ENCODE measurements at regions not wholly inside any gene's neighbourhood (a gene's known extent, or its start where the extent isn't known, plus 50 kb on each side); places are given as distances from the start of the nearest gene placed in this dataset.

DNA sequence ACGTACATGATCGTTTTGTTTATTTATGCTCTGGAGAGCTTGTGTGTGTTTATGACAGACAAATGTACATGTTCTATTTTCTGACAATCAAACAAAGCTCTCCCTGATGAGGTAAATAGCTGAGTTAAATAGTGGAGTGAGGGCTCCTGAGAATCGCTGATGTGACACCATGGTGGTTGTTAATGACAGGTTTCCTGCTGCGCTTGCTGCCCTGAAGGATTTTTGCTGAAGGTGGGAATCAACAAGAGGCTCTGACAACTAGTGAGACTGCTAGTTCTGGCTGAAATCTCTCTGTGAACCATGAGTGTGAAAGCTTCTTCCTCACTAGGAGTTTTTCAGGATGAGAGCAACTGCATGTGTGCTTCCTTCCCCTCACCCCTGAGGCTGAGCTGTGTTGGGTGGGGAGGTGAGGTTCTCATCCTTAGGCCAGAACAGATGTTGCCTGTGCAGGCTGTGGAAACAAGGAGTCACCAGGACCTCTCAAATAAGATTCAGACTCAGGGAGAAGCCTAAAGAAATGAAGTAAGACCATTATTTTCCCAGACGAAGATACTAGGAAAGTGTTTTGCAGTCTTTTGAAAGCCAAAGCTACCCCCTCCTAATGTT is 173.4 kb upstream of the JADE1 start:
- no peak for TF ChIP-seq SIN3A (IDR thresholded peaks at IDR 0.05; ENCODE audit: borderline replicate concordance, insufficient read depth, low read depth, low read length)
- no peak for TF ChIP-seq TCF7L2 (IDR thresholded peaks at IDR 0.05; ENCODE audit: low read depth, low read length)
- TF ChIP-seq, protein P1, sequence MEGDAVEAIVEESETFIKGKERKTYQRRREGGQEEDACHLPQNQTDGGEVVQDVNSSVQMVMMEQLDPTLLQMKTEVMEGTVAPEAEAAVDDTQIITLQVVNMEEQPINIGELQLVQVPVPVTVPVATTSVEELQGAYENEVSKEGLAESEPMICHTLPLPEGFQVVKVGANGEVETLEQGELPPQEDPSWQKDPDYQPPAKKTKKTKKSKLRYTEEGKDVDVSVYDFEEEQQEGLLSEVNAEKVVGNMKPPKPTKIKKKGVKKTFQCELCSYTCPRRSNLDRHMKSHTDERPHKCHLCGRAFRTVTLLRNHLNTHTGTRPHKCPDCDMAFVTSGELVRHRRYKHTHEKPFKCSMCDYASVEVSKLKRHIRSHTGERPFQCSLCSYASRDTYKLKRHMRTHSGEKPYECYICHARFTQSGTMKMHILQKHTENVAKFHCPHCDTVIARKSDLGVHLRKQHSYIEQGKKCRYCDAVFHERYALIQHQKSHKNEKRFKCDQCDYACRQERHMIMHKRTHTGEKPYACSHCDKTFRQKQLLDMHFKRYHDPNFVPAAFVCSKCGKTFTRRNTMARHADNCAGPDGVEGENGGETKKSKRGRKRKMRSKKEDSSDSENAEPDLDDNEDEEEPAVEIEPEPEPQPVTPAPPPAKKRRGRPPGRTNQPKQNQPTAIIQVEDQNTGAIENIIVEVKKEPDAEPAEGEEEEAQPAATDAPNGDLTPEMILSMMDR (IDR thresholded peaks at IDR 0.05): no peak
- TF ChIP-seq, protein P2, sequence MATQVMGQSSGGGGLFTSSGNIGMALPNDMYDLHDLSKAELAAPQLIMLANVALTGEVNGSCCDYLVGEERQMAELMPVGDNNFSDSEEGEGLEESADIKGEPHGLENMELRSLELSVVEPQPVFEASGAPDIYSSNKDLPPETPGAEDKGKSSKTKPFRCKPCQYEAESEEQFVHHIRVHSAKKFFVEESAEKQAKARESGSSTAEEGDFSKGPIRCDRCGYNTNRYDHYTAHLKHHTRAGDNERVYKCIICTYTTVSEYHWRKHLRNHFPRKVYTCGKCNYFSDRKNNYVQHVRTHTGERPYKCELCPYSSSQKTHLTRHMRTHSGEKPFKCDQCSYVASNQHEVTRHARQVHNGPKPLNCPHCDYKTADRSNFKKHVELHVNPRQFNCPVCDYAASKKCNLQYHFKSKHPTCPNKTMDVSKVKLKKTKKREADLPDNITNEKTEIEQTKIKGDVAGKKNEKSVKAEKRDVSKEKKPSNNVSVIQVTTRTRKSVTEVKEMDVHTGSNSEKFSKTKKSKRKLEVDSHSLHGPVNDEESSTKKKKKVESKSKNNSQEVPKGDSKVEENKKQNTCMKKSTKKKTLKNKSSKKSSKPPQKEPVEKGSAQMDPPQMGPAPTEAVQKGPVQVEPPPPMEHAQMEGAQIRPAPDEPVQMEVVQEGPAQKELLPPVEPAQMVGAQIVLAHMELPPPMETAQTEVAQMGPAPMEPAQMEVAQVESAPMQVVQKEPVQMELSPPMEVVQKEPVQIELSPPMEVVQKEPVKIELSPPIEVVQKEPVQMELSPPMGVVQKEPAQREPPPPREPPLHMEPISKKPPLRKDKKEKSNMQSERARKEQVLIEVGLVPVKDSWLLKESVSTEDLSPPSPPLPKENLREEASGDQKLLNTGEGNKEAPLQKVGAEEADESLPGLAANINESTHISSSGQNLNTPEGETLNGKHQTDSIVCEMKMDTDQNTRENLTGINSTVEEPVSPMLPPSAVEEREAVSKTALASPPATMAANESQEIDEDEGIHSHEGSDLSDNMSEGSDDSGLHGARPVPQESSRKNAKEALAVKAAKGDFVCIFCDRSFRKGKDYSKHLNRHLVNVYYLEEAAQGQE (IDR thresholded peaks at IDR 0.05; ENCODE audit: insufficient read depth in 1 of 2, low read depth in 2 of 2, low read length in 1 of 2): no peak
- no peak for TF ChIP-seq POLR2AphosphoS5 (IDR thresholded peaks at IDR 0.05; ENCODE audit: low read depth, low read length)
- BruUV-seq (replicated peaks): no TSS peak
- H3K27me3 ChIP-seq (ENCODE audit: control insufficient read depth, insufficient read depth, low read length): no peaks in the 10 kb centered on the region
- H3K4me3 ChIP-seq (ENCODE audit: low read depth in 2 of 2, low read length in 2 of 2): no peak overlapping the region
- in situ Hi-C loops (cut with HindIII; ENCODE audit: low pct_unique_long_range_greater_than_20kb, low sequenced_read_pairs) (no loop called here), intact Hi-C loops (cut with micrococcal nuclease; ENCODE audit: unreplicated experiment) (no loop called here)
- DNase-seq (ENCODE audit: low read depth, low spot score): no peak
- no peak overlapping the region for H3K27ac ChIP-seq (ENCODE audit: low read length)
- ChIA-PET CTCF (no interaction called here), POLR2A (no interaction called here)
- no peaks in the 10 kb centered on the region for H3K36me3 ChIP-seq (ENCODE audit: control insufficient read depth, insufficient read depth, low read length)
- H3K9me3 ChIP-seq (ENCODE audit: control insufficient read depth, insufficient read depth, low read depth, low read length): no peaks in the 10 kb centered on the region
- no peak for ATAC-seq
- no peaks in the 10 kb centered on the region for H3K4me1 ChIP-seq (ENCODE audit: control insufficient read depth, insufficient read depth, low read length)

DNA sequence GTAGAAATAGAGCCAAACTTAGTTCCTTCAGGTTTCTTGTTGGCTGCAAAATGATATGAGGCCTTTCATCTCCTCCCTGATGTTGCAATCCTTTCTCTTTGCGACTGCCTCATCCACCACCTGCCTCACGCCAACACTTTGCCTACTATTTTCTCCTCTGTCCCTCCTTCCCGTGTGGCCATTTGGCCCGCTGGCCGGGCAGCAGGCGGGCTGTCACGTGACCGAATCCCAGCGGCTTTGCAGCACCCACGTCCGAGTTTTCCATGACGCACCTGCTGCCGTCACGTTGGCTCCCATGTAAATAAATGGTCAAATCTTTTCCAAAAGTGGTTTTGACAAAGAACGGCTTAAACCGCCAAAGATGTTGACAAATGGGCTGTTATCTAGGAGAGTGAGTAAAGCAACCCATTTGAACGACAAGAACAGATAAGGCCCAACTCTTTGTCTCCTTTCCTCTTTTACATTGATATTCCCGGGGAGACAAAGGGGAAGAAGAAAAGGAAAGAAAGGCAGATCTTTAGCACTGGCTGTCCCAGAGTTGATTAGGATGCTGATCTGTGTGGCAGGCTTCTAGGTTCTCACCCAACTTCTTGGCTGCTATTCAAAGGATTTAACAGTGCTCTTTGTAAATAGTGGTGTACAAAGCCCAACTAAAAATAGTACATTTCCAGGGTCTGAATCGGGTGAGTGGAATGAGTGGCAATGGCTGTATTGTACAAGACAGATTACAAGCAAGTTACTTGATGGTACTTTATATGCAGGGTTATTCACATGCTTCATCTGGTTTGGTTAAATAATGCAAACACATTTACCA is 174.2 kb upstream of the JADE1 start:
- DNase-seq (ENCODE audit: low read depth, low spot score): no peak
- in situ Hi-C loops (cut with HindIII; ENCODE audit: low pct_unique_long_range_greater_than_20kb, low sequenced_read_pairs): no loop called here
- H3K4me3 ChIP-seq (ENCODE audit: low read depth in 2 of 2, low read length in 2 of 2): no peak overlapping the region
- BruUV-seq (replicated peaks): no TSS peak
- no peak for ATAC-seq
- POLR2A ChIA-PET: no interaction called here
- no peak for TF ChIP-seq POLR2AphosphoS5 (IDR thresholded peaks at IDR 0.05; ENCODE audit: low read depth, low read length)
- TF ChIP-seq, protein P1 (IDR thresholded peaks at IDR 0.05): no peak
- TF ChIP-seq, protein P2 (IDR thresholded peaks at IDR 0.05; ENCODE audit: insufficient read depth in 1 of 2, low read depth in 2 of 2, low read length in 1 of 2): no peak
- TF ChIP-seq SIN3A (IDR thresholded peaks at IDR 0.05; ENCODE audit: borderline replicate concordance, insufficient read depth, low read depth, low read length): no peak
- TF ChIP-seq TCF7L2 (IDR thresholded peaks at IDR 0.05; ENCODE audit: low read depth, low read length): no peak
- H3K27me3 ChIP-seq (ENCODE audit: control insufficient read depth, insufficient read depth, low read length): no peaks in the 10 kb centered on the region
- no peaks in the 10 kb centered on the region for H3K9me3 ChIP-seq (ENCODE audit: control insufficient read depth, insufficient read depth, low read depth, low read length)
- no peak overlapping the region for H3K27ac ChIP-seq (ENCODE audit: low read length)
- intact Hi-C loops (cut with micrococcal nuclease; ENCODE audit: unreplicated experiment): no loop called here
- no peaks in the 10 kb centered on the region for H3K36me3 ChIP-seq (ENCODE audit: control insufficient read depth, insufficient read depth, low read length)
- CTCF ChIA-PET: no interaction called here
- no peaks in the 10 kb centered on the region for H3K4me1 ChIP-seq (ENCODE audit: control insufficient read depth, insufficient read depth, low read length)
